ENCODE measurements at regions not wholly inside any gene's neighbourhood (a gene's known extent, or its start where the extent isn't known, plus 50 kb on each side); places are given as distances from the start of the nearest gene placed in this dataset.
"Not testable (repeated sequence)": the region's sequence is repeated elsewhere in the genome, so short reads cannot be mapped to it uniquely, and the experiment has no call there.

- intact Hi-C loops (cut with DNase I): no loop called here
- no peaks in the 10 kb centered on the region for H3K27me3 ChIP-seq (ENCODE audit: control insufficient read depth, insufficient read depth, low read length)
- DNase-seq: no peak
- H3K4me3 ChIP-seq (ENCODE audit: low read length in 3 of 3): no peak overlapping the region
- no peaks in the 10 kb centered on the region for H3K9me3 ChIP-seq (ENCODE audit: control insufficient read depth in 2 of 3, insufficient read depth in 1 of 3, low read length in 3 of 3)
- H3K4me1 ChIP-seq (ENCODE audit: control insufficient read depth in 2 of 3, insufficient read depth in 2 of 3, low read depth in 1 of 3, low read length in 3 of 3): no peaks in the 10 kb centered on the region
- TF ChIP-seq, protein P1, sequence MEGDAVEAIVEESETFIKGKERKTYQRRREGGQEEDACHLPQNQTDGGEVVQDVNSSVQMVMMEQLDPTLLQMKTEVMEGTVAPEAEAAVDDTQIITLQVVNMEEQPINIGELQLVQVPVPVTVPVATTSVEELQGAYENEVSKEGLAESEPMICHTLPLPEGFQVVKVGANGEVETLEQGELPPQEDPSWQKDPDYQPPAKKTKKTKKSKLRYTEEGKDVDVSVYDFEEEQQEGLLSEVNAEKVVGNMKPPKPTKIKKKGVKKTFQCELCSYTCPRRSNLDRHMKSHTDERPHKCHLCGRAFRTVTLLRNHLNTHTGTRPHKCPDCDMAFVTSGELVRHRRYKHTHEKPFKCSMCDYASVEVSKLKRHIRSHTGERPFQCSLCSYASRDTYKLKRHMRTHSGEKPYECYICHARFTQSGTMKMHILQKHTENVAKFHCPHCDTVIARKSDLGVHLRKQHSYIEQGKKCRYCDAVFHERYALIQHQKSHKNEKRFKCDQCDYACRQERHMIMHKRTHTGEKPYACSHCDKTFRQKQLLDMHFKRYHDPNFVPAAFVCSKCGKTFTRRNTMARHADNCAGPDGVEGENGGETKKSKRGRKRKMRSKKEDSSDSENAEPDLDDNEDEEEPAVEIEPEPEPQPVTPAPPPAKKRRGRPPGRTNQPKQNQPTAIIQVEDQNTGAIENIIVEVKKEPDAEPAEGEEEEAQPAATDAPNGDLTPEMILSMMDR (IDR thresholded peaks at IDR 0.05; ENCODE audit: borderline replicate concordance, extremely low read depth, insufficient read depth): no peak
- H3K9ac ChIP-seq (ENCODE audit: low read length in 3 of 3): no peak overlapping the region
- no peak for FAIRE-seq
- H3K36me3 ChIP-seq (ENCODE audit: control insufficient read depth in 2 of 3, insufficient read depth in 3 of 3, low read length in 3 of 3): no peaks in the 10 kb centered on the region
- H3K27ac ChIP-seq (ENCODE audit: low read depth in 2 of 2, low read length in 2 of 2): no peak overlapping the region
Measured at GRCh38 chr12:38528527-38528926, 212.0 kb downstream of the ALG10B start.

- H3K27ac ChIP-seq (ENCODE audit: low read depth in 2 of 2, low read length in 2 of 2); H3K9ac ChIP-seq (ENCODE audit: low read length in 3 of 3); intact Hi-C loops (cut with DNase I); H3K4me1 ChIP-seq (ENCODE audit: control insufficient read depth in 2 of 3, insufficient read depth in 2 of 3, low read depth in 1 of 3, low read length in 3 of 3); H3K9me3 ChIP-seq (ENCODE audit: control insufficient read depth in 2 of 3, insufficient read depth in 1 of 3, low read length in 3 of 3); FAIRE-seq; H3K4me3 ChIP-seq (ENCODE audit: low read length in 3 of 3); H3K36me3 ChIP-seq (ENCODE audit: control insufficient read depth in 2 of 3, insufficient read depth in 3 of 3, low read length in 3 of 3); H3K27me3 ChIP-seq (ENCODE audit: control insufficient read depth, insufficient read depth, low read length); DNase-seq: not testable (repeated sequence)
Measured at GRCh38 chr12:38529281-38529680, 212.7 kb downstream of the ALG10B start.

- FAIRE-seq: no peak
- Histone ChIP-seq H3K9me3 (ENCODE audit: control insufficient read depth in 2 of 3, insufficient read depth in 1 of 3, low read length in 3 of 3) (no peaks in the 10 kb centered on the region), H3K4me1 (ENCODE audit: control insufficient read depth in 2 of 3, insufficient read depth in 2 of 3, low read depth in 1 of 3, low read length in 3 of 3) (no peaks in the 10 kb centered on the region), H3K27ac (ENCODE audit: low read depth in 2 of 2, low read length in 2 of 2) (no peak overlapping the region), H3K36me3 (ENCODE audit: control insufficient read depth in 2 of 3, insufficient read depth in 3 of 3, low read length in 3 of 3) (no peaks in the 10 kb centered on the region), H3K9ac (ENCODE audit: low read length in 3 of 3) (no peak overlapping the region), H3K4me3 (ENCODE audit: low read length in 3 of 3) (no peak overlapping the region), H3K27me3 (ENCODE audit: control insufficient read depth, insufficient read depth, low read length) (no peaks in the 10 kb centered on the region)
- TF ChIP-seq, protein P1 (IDR thresholded peaks at IDR 0.05; ENCODE audit: borderline replicate concordance, extremely low read depth, insufficient read depth): no peak
- intact Hi-C loops (cut with DNase I): no loop called here
- DNase-seq: no peak
Measured at GRCh38 chr12:38538319-38538718, 221.7 kb downstream of the ALG10B start.

GRCh38 chr12:38540156-38540555 lies 223.6 kb downstream of the ALG10B start:
- intact Hi-C loops (cut with DNase I): no loop called here
- DNase-seq (no peak), FAIRE-seq (no peak)
- TF ChIP-seq, protein P1 (IDR thresholded peaks at IDR 0.05; ENCODE audit: borderline replicate concordance, extremely low read depth, insufficient read depth): no peak
- no peak overlapping the region for H3K27ac ChIP-seq (ENCODE audit: low read depth in 2 of 2, low read length in 2 of 2)
- H3K27me3 ChIP-seq (ENCODE audit: control insufficient read depth, insufficient read depth, low read length): no peaks in the 10 kb centered on the region
- H3K9me3 ChIP-seq (ENCODE audit: control insufficient read depth in 2 of 3, insufficient read depth in 1 of 3, low read length in 3 of 3): no peaks in the 10 kb centered on the region
- H3K36me3 ChIP-seq (ENCODE audit: control insufficient read depth in 2 of 3, insufficient read depth in 3 of 3, low read length in 3 of 3): no peaks in the 10 kb centered on the region
- H3K4me3 ChIP-seq (ENCODE audit: low read length in 3 of 3): no peak overlapping the region
- H3K9ac ChIP-seq (ENCODE audit: low read length in 3 of 3): no peak overlapping the region
- no peaks in the 10 kb centered on the region for H3K4me1 ChIP-seq (ENCODE audit: control insufficient read depth in 2 of 3, insufficient read depth in 2 of 3, low read depth in 1 of 3, low read length in 3 of 3)
